ENCODE measurements at regions not wholly inside any gene's neighbourhood (a gene's known extent, or its start where the extent isn't known, plus 50 kb on each side); places are given as distances from the start of the nearest gene placed in this dataset.

- TF ChIP-seq CTCF (IDR thresholded peaks at IDR 0.05) (no peak), POLR2A (IDR thresholded peaks at IDR 0.05) (no peak)
Observed at GRCh38 chr3:166743481-166744134, 636.5 kb downstream of the ZBBX start.

All from prostate gland (tissue), 2 donors.